ENCODE measurements at regions not wholly inside any gene's neighbourhood (a gene's known extent, or its start where the extent isn't known, plus 50 kb on each side); places are given as distances from the start of the nearest gene placed in this dataset.

- TF ChIP-seq CTCF (optimal IDR thresholded peaks at IDR 0.05 in 1 of 3, IDR thresholded peaks at IDR 0.05 in 1 of 3, conservative IDR thresholded peaks at IDR 0.05 in 1 of 3; ENCODE audit: extremely low read depth in 1 of 3, insufficient read depth in 2 of 3, low read length in 3 of 3) (no peak), EZH2 (IDR thresholded peaks at IDR 0.05; ENCODE audit: low read length) (no peak)
These were observed 850.6 kb downstream of the CENPC start for GRCh38 chr4:66694739-66695138.

Data from keratinocyte (primary cell).